ENCODE measurements at regions not wholly inside any gene's neighbourhood (a gene's known extent, or its start where the extent isn't known, plus 50 kb on each side); places are given as distances from the start of the nearest gene placed in this dataset.

DNA sequence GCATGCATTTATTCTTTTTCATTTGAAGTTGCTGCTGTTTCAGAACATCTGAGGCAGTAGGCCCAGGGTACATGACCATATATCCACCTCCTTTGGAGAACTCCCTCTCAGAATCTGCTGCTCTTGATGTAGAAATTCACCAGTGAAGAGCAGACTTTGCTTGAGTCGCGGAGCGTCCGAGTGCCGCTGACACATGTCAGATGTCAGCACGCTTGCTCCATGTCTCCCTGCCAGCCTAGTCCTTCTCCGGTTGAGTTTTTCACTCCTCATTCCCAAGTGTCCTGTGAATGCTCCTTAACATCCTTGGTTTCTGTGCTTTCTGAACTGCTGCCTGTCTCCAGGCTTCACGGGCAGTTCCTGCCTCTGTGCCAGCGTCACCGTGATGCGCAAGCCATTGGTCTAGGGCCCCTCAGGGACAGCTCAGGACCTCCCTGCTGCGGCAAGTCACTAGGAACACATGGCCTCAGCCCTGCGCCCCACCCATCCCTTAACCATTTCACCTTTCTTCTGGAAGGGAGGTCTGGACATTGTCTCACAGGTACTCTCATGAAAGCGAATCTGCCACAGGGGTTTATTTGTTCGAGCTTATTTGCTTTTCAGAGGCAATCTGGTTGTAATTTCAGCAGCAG is 93.1 kb upstream of the RBPJ start:
- intact Hi-C loops (cut with DNase I) = no loop called here
- Histone ChIP-seq H3K27ac (no peak overlapping the region), H3K36me3 (no peaks in the 10 kb centered on the region), H3K9me3 (no peaks in the 10 kb centered on the region), H3K9ac (ENCODE audit: low read depth in 2 of 2, low read length in 2 of 2) (no peak overlapping the region), H3K4me1 (no peaks in the 10 kb centered on the region), H3K4me3 (no peak overlapping the region), H3K27me3 (no peaks in the 10 kb centered on the region)
- TF ChIP-seq, protein P1, sequence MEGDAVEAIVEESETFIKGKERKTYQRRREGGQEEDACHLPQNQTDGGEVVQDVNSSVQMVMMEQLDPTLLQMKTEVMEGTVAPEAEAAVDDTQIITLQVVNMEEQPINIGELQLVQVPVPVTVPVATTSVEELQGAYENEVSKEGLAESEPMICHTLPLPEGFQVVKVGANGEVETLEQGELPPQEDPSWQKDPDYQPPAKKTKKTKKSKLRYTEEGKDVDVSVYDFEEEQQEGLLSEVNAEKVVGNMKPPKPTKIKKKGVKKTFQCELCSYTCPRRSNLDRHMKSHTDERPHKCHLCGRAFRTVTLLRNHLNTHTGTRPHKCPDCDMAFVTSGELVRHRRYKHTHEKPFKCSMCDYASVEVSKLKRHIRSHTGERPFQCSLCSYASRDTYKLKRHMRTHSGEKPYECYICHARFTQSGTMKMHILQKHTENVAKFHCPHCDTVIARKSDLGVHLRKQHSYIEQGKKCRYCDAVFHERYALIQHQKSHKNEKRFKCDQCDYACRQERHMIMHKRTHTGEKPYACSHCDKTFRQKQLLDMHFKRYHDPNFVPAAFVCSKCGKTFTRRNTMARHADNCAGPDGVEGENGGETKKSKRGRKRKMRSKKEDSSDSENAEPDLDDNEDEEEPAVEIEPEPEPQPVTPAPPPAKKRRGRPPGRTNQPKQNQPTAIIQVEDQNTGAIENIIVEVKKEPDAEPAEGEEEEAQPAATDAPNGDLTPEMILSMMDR (IDR thresholded peaks at IDR 0.05) = no peak
- DNase-seq = no peak

DNA sequence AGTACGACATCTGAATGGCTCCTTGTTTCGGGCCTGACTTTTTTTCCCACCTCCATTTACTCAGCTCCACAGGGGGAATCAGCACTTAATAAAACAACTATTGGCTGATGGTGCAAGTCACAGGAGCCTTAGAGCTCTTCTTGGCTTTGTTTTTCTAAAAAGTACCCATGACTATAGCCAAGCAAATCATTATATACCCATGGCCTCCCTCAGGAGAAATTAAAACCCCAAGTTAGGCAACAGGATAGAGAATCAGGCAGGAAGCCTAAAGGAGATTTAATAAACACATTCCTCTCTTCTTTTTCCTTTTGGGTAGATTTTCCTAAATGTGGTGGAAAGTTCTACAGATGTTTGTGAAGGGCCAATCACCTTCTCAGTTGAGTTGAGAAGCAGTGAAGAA is 91.9 kb upstream of the RBPJ start:
- no peak overlapping the region for H3K27ac ChIP-seq
- H3K9ac ChIP-seq (ENCODE audit: low read depth in 2 of 2, low read length in 2 of 2) = no peak overlapping the region
- no peaks in the 10 kb centered on the region for H3K36me3 ChIP-seq
- intact Hi-C loops (cut with DNase I) = no loop called here
- no peaks in the 10 kb centered on the region for H3K9me3 ChIP-seq
- no peaks in the 10 kb centered on the region for H3K4me1 ChIP-seq
- TF ChIP-seq, protein P1 (IDR thresholded peaks at IDR 0.05) = no peak
- no peak for DNase-seq
- no peaks in the 10 kb centered on the region for H3K27me3 ChIP-seq
- no peak overlapping the region for H3K4me3 ChIP-seq

DNA sequence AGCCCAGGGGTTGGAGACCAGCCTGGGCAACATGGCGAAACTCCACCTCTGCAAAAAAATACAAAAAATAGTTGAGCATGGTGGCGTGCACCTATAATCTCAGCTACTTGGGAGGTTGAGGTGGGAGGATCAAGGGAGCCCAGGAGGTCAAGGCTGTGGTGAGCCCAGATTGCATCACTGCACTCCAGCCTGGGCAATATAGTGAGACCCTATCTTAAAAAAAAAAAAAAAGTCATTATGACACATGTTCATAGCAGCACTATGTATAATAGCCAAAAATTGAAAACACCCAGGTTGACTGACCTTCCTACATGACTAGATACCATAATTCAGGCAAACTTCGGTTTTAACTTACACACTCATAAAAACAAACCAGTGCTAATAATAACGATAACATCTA is 90.8 kb upstream of the RBPJ start:
- no peak for DNase-seq
- intact Hi-C loops (cut with DNase I) = loop anchor here (10.0 kb wide), 1 partner anchor 85 kb away; no protein-coding TSS in a partner anchor
- Histone ChIP-seq H3K9me3 (no peaks in the 10 kb centered on the region), H3K4me3 (no peak overlapping the region), H3K9ac (ENCODE audit: low read depth in 2 of 2, low read length in 2 of 2) (no peak overlapping the region), H3K36me3 (no peaks in the 10 kb centered on the region), H3K27ac (no peak overlapping the region), H3K4me1 (no peaks in the 10 kb centered on the region), H3K27me3 (no peaks in the 10 kb centered on the region)
- TF ChIP-seq, protein P1 (IDR thresholded peaks at IDR 0.05) = no peak

DNA sequence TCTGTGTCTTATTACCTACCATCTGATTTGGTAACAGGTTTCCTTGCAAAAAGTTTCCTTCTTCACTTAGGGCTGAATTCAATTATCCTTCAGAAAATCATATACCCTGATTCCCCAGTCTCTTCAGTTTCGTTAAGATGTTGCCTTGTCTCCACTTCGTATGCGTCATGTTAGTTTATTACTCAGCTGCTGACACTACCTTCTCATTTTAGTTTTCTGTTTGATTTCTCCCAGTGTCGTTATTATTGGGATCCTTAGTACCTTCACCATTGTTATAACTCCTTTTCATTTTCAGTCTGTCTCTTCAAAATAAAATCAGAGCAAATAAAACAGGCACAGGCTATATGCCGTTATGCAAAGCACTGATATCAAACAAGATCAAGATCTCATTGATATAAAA is 87.5 kb upstream of the RBPJ start:
- no peak overlapping the region for H3K4me3 ChIP-seq
- H3K36me3 ChIP-seq = no peaks in the 10 kb centered on the region
- no peaks in the 10 kb centered on the region for H3K27me3 ChIP-seq
- TF ChIP-seq, protein P1 (IDR thresholded peaks at IDR 0.05) = no peak
- H3K9ac ChIP-seq (ENCODE audit: low read depth in 2 of 2, low read length in 2 of 2) = no peak overlapping the region
- peaks cover 2% of the 10 kb centered on the region for H3K4me1 ChIP-seq
- H3K9me3 ChIP-seq = no peaks in the 10 kb centered on the region
- DNase-seq = no peak
- intact Hi-C loops (cut with DNase I) = loop anchor here (10.0 kb wide), 1 partner anchor 89 kb away; no protein-coding TSS in a partner anchor
- H3K27ac ChIP-seq = no peak overlapping the region

DNA sequence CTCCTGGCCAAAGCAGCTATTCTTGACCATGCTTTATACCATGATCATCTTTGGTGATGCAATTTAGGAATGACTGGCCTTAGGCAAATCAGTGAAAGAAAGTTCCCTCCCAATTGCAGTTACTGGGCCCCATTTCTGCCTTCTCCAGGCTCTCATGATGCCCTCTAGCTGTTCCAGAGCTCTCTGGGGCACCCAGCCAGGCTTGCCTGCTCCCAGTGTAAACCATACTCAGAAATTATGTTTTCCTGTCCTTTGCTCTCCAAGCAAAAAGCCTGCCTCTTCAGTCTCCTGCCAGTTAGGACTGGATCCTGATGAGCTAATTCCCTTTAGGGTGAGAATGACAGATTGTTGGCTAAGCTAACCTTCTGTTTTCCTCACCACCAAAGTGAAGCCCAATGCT is 85.3 kb upstream of the RBPJ start:
- H3K4me3 ChIP-seq = no peak overlapping the region
- intact Hi-C loops (cut with DNase I) = loop anchor here (10.0 kb wide), 1 partner anchor 91 kb away; no protein-coding TSS in a partner anchor
- DNase-seq = peak; percentile 72
- H3K9me3 ChIP-seq = no peaks in the 10 kb centered on the region
- no peaks in the 10 kb centered on the region for H3K27me3 ChIP-seq
- H3K27ac ChIP-seq = no peak overlapping the region
- H3K9ac ChIP-seq (ENCODE audit: low read depth in 2 of 2, low read length in 2 of 2) = no peak overlapping the region
- peaks cover 2% of the 10 kb centered on the region for H3K4me1 ChIP-seq
- H3K36me3 ChIP-seq = no peaks in the 10 kb centered on the region
- TF ChIP-seq, protein P1 (IDR thresholded peaks at IDR 0.05) = no peak

All from colonic mucosa (tissue), 4 donors.